ENCODE measurements at regions not wholly inside any gene's neighbourhood (a gene's known extent, or its start where the extent isn't known, plus 50 kb on each side); places are given as distances from the start of the nearest gene placed in this dataset.
"Not testable (repeated sequence)": the region's sequence is repeated elsewhere in the genome, so short reads cannot be mapped to it uniquely, and the experiment has no call there.

DNA sequence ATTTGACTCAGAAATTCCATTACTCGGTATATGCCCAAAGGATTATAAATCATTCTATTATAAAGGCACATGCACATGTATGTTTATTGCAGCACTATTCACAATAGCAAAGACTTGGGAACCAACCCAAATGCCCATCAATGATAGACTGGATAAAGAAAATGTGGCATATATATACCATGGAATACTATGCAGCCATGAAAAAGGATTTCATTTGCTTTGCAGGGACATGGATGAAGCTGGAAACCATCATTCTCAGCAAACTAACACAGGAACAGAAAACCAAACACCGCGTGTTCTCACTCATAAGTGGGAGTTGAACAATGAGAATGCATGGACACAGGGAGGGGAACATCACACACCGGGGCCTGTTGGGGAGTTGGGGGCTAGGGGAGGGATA is 1297.1 kb downstream of the TBC1D22A start:
- not testable (repeated sequence) for H3K4me3 ChIP-seq; H3K27me3 ChIP-seq (ENCODE audit: insufficient read depth); H3K4me3 Mint-ChIP-seq; H3K27me3 Mint-ChIP-seq (ENCODE audit: insufficient read depth, low read depth, poor library complexity); H3K9me3 Mint-ChIP-seq; H3K36me3 Mint-ChIP-seq (ENCODE audit: low read depth); H3K4me1 Mint-ChIP-seq; H3K27ac ChIP-seq (ENCODE audit: low read depth); H3K79me2 ChIP-seq (replicated peaks; ENCODE audit: insufficient read depth); H3K36me3 ChIP-seq (ENCODE audit: insufficient read depth); ATAC-seq; H2AFZ ChIP-seq; DNase-seq (ENCODE audit: low spot score); H3K9me2 ChIP-seq (ENCODE audit: insufficient read depth); H3F3A ChIP-seq (replicated peaks; ENCODE audit: low read depth); H3K4me2 ChIP-seq; H4K20me1 ChIP-seq (replicated peaks; ENCODE audit: insufficient read depth); H3K27ac Mint-ChIP-seq; H3K4me1 ChIP-seq (ENCODE audit: insufficient read depth)

DNA sequence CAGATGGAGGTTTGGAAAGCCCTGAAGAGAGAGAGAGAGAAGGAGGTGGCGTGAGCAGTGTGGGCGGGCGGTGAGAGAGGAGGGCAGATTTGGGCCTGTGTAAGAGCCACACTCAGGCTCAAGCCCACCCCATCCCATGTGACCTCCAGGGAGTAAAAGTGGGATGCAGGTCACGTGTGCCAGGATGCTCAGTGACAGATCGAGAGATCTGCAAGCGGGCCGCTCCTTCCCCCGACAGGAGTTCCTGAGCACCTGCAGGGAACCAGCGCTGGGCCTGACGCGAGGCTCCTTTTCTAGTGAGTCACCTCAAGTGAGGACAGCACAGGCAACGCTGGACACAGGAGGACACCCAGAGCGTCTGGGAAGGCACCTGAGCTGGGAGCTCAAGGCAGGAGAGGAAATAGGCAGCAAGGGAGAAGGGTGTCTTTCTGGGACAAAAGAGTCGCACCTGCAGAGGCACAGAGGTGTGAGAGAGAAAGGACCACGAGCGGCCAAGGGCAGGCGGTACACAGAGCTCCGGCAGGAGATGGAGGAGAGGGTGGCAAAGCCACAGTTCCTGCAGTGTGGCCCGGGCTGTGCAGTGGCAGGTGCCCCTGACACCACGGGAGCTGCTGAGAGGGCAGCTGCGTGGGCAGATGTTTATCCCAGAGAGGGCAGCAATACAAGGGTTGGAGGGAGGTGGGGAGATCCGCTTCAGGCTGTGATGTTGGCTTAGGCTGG is 1294.8 kb downstream of the TBC1D22A start:
- H3F3A ChIP-seq (replicated peaks; ENCODE audit: low read depth) = no peaks in the 10 kb centered on the region
- H3K9me2 ChIP-seq (ENCODE audit: insufficient read depth) = no peaks in the 10 kb centered on the region
- Mint-ChIP-seq H3K4me3 (no peak overlapping the region), H3K4me1 (0 out of 3 replicates have a peak, but pooled peaks cover 3% of the 10 kb centered on the region), H3K27me3 (ENCODE audit: insufficient read depth, low read depth, poor library complexity) (peaks cover 4% of the 10 kb centered on the region), H3K27ac (no peak overlapping the region), H3K9me3 (no peaks in the 10 kb centered on the region; the same call in 1 of the 3 replicates), H3K36me3 (ENCODE audit: low read depth) (no peaks in the 10 kb centered on the region)
- no peaks in the 10 kb centered on the region for H3K79me2 ChIP-seq (replicated peaks; ENCODE audit: insufficient read depth)
- ATAC-seq = no peak
- no peak overlapping the region for H3K4me2 ChIP-seq
- H3K27me3 ChIP-seq (ENCODE audit: insufficient read depth) = no peaks in the 10 kb centered on the region
- no peaks in the 10 kb centered on the region for H4K20me1 ChIP-seq (replicated peaks; ENCODE audit: insufficient read depth)
- no peaks in the 10 kb centered on the region for H3K36me3 ChIP-seq (ENCODE audit: insufficient read depth)
- H2AFZ ChIP-seq = no peak overlapping the region
- H3K4me1 ChIP-seq (ENCODE audit: insufficient read depth) = no peaks in the 10 kb centered on the region
- H3K4me3 ChIP-seq = no peak overlapping the region
- no peak for DNase-seq (ENCODE audit: low spot score)
- H3K27ac ChIP-seq (ENCODE audit: low read depth) = no peak overlapping the region
- TF ChIP-seq POLR2AphosphoS5 (IDR thresholded peaks at IDR 0.05; ENCODE audit: low read depth) = no peak
- TF ChIP-seq, protein P1, sequence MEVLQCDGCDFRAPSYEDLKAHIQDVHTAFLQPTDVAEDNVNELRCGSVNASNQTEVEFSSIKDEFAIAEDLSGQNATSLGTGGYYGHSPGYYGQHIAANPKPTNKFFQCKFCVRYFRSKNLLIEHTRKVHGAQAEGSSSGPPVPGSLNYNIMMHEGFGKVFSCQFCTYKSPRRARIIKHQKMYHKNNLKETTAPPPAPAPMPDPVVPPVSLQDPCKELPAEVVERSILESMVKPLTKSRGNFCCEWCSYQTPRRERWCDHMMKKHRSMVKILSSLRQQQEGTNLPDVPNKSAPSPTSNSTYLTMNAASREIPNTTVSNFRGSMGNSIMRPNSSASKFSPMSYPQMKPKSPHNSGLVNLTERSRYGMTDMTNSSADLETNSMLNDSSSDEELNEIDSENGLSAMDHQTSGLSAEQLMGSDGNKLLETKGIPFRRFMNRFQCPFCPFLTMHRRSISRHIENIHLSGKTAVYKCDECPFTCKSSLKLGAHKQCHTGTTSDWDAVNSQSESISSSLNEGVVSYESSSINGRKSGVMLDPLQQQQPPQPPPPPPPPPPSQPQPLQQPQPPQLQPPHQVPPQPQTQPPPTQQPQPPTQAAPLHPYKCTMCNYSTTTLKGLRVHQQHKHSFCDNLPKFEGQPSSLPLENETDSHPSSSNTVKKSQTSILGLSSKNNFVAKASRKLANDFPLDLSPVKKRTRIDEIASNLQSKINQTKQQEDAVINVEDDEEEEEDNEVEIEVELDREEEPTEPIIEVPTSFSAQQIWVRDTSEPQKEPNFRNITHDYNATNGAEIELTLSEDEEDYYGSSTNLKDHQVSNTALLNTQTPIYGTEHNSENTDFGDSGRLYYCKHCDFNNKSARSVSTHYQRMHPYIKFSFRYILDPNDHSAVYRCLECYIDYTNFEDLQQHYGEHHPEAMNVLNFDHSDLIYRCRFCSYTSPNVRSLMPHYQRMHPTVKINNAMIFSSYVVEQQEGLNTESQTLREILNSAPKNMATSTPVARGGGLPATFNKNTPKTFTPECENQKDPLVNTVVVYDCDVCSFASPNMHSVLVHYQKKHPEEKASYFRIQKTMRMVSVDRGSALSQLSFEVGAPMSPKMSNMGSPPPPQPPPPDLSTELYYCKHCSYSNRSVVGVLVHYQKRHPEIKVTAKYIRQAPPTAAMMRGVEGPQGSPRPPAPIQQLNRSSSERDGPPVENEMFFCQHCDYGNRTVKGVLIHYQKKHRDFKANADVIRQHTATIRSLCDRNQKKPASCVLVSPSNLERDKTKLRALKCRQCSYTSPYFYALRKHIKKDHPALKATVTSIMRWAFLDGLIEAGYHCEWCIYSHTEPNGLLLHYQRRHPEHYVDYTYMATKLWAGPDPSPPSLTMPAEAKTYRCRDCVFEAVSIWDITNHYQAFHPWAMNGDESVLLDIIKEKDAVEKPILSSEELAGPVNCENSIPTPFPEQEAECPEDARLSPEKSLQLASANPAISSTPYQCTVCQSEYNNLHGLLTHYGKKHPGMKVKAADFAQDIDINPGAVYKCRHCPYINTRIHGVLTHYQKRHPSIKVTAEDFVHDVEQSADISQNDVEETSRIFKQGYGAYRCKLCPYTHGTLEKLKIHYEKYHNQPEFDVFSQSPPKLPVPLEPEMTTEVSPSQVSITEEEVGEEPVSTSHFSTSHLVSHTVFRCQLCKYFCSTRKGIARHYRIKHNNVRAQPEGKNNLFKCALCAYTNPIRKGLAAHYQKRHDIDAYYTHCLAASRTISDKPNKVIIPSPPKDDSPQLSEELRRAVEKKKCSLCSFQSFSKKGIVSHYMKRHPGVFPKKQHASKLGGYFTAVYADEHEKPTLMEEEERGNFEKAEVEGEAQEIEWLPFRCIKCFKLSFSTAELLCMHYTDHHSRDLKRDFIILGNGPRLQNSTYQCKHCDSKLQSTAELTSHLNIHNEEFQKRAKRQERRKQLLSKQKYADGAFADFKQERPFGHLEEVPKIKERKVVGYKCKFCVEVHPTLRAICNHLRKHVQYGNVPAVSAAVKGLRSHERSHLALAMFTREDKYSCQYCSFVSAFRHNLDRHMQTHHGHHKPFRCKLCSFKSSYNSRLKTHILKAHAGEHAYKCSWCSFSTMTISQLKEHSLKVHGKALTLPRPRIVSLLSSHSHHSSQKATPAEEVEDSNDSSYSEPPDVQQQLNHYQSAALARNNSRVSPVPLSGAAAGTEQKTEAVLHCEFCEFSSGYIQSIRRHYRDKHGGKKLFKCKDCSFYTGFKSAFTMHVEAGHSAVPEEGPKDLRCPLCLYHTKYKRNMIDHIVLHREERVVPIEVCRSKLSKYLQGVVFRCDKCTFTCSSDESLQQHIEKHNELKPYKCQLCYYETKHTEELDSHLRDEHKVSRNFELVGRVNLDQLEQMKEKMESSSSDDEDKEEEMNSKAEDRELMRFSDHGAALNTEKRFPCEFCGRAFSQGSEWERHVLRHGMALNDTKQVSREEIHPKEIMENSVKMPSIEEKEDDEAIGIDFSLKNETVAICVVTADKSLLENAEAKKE (CRISPR knock-in tag; IDR thresholded peaks at IDR 0.05) = no peak
- TF ChIP-seq STAT1 (IDR thresholded peaks at IDR 0.05; ENCODE audit: unreplicated experiment) = no peak
- TF ChIP-seq, protein P2, sequence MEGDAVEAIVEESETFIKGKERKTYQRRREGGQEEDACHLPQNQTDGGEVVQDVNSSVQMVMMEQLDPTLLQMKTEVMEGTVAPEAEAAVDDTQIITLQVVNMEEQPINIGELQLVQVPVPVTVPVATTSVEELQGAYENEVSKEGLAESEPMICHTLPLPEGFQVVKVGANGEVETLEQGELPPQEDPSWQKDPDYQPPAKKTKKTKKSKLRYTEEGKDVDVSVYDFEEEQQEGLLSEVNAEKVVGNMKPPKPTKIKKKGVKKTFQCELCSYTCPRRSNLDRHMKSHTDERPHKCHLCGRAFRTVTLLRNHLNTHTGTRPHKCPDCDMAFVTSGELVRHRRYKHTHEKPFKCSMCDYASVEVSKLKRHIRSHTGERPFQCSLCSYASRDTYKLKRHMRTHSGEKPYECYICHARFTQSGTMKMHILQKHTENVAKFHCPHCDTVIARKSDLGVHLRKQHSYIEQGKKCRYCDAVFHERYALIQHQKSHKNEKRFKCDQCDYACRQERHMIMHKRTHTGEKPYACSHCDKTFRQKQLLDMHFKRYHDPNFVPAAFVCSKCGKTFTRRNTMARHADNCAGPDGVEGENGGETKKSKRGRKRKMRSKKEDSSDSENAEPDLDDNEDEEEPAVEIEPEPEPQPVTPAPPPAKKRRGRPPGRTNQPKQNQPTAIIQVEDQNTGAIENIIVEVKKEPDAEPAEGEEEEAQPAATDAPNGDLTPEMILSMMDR (conservative IDR thresholded peaks at IDR 0.05; ENCODE audit: low read depth in 2 of 2) = no peak
- TF ChIP-seq NANOG (IDR thresholded peaks at IDR 0.05; ENCODE audit: borderline replicate concordance) = no peak
- no peak for TF ChIP-seq EZH2 (IDR thresholded peaks at IDR 0.05; ENCODE audit: low read depth, unreplicated experiment)
- TF ChIP-seq, protein P3, sequence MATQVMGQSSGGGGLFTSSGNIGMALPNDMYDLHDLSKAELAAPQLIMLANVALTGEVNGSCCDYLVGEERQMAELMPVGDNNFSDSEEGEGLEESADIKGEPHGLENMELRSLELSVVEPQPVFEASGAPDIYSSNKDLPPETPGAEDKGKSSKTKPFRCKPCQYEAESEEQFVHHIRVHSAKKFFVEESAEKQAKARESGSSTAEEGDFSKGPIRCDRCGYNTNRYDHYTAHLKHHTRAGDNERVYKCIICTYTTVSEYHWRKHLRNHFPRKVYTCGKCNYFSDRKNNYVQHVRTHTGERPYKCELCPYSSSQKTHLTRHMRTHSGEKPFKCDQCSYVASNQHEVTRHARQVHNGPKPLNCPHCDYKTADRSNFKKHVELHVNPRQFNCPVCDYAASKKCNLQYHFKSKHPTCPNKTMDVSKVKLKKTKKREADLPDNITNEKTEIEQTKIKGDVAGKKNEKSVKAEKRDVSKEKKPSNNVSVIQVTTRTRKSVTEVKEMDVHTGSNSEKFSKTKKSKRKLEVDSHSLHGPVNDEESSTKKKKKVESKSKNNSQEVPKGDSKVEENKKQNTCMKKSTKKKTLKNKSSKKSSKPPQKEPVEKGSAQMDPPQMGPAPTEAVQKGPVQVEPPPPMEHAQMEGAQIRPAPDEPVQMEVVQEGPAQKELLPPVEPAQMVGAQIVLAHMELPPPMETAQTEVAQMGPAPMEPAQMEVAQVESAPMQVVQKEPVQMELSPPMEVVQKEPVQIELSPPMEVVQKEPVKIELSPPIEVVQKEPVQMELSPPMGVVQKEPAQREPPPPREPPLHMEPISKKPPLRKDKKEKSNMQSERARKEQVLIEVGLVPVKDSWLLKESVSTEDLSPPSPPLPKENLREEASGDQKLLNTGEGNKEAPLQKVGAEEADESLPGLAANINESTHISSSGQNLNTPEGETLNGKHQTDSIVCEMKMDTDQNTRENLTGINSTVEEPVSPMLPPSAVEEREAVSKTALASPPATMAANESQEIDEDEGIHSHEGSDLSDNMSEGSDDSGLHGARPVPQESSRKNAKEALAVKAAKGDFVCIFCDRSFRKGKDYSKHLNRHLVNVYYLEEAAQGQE (IDR thresholded peaks at IDR 0.05; ENCODE audit: unreplicated experiment) = no peak
- TF ChIP-seq ZNF114 (CRISPR knock-in tag; IDR thresholded peaks at IDR 0.05) = no peak
- no peak for TF ChIP-seq JUNB (IDR thresholded peaks at IDR 0.05; ENCODE audit: unreplicated experiment)

Measured in GM23338 (cell line).